ENCODE measurements at regions not wholly inside any gene's neighbourhood (a gene's known extent, or its start where the extent isn't known, plus 50 kb on each side); places are given as distances from the start of the nearest gene placed in this dataset.

DNA sequence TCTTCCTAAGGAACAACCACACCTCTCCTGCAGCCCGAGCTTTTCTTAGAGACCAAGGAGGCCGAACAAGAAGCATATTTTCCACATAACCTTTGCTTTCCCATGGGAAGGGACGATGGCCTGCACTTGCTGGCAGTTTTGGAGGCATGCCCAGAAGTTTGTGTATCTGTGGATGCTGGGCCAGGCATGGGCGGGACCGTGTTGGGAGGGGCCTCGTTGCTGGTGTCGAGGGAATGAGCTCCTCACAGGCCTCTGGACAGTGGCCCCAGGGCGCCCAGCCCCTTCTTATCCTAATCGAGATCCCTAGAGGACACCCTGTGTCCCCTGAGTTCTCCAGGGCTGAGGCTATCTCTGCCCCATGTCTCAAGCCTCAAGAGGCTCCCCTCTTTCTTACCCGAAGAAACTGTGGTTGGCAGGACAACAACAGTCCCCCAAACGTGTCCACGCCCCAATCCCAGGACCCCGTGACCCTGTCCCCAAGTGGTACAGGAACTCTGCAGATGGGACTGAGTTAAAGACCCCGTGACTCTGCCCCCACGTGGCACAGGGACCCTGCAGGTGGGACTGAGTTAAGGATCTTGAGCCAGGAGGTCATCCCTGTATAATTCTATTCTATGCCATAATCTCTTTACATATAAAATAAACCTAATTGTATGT lies 99.5 kb upstream of the BHLHE23 start:
- TF ChIP-seq FOXP2 (optimal IDR thresholded peaks at IDR 0.05; ENCODE audit: control extremely low read depth, extremely low read length, insufficient read depth) (no peak), POLR2AphosphoS5 (IDR thresholded peaks at IDR 0.05; ENCODE audit: borderline replicate concordance, low read depth, low read length) (no peak)

All from SK-N-MC (cell line).